Esophagus squamous epithelium (tissue), 5 donors: ENCODE measurements at regions not wholly inside any gene's neighbourhood (a gene's known extent, or its start where the extent isn't known, plus 50 kb on each side); places are given as distances from the start of the nearest gene placed in this dataset.

Source experiments
- DNase-seq: peaks from one replicate; lab custom pipeline; 2025; lab: John Stamatoyannopoulos, UW
- H3K27ac ChIP-seq, 4 donors: fragments of 200-600 bp; sonication (generic); one replicate each; pipeline ENCODE4 v1.5.1; 2016 to 2019; ENCODE audit warnings: mild to moderate bottlenecking in 1 of 4
- H3K27me3 ChIP-seq, 4 donors: fragments of 200-600 bp; sonication (generic); 1 replicate in 3 of 4; 2 replicates in 1 of 4; pipeline versions ENCODE4 v1.5.1 to v1.6.0; 2017 to 2021; ENCODE audit warnings: antibody characterized with exemption in 1 of 4
- H3K36me3 ChIP-seq, 3 donors: fragments of 200-600 bp; sonication (generic); one replicate each; pipeline ENCODE4 v1.5.1; 2016 to 2019
- H3K4me1 ChIP-seq, 3 donors: fragments of 200-600 bp; sonication (generic); one replicate each; pipeline ENCODE4 v1.5.1; 2017 to 2019
- H3K4me3 ChIP-seq, 4 donors: fragments of 200-600 bp; sonication (generic); 1 replicate in 3 of 4; 2 replicates in 1 of 4; pipeline ENCODE4 v1.5.1; 2016 to 2019; ENCODE audit warnings: mild to moderate bottlenecking in 2 of 4, moderate library complexity in 1 of 4
- H3K9me3 ChIP-seq, 3 donors: fragments of 200-600 bp; sonication (generic); one replicate each; pipeline ENCODE4 v1.5.1; 2016 to 2019
- CTCF ChIP-seq, 6 experiments: fragments of 450-650 bp in 4 of 6; fragments of 200-600 bp in 2 of 6; sonication (generic) in 2 of 6; IDR thresholded peaks; one replicate each; pipeline ENCODE4 v1.5.1; 2016 to 2019; ENCODE audit warnings: antibody characterized with exemption in 6 of 6, mild to moderate bottlenecking in 4 of 6, moderate library complexity in 4 of 6
- POLR2A ChIP-seq, 4 donors: fragments of 450-650 bp; IDR thresholded peaks; one replicate each; pipeline ENCODE4 v1.6.1; 2017; ENCODE audit warnings: antibody characterized with exemption in 4 of 4, mild to moderate bottlenecking in 4 of 4, moderate library complexity in 3 of 4
- WGBS, 2 donors: methylation state at CpG; one replicate each; pipeline ENCODE4 v1.1.5; 2018; 5-methylcytosine and 5-hydroxymethylcytosine counted together
- intact Hi-C: fragments of 100-400 bp; cut with DNase I; formaldehyde crosslinking; loops from one replicate; pipeline ENCODE4 v1.15.0; 2022
- donor health status: DM: yes; HTN: yes; CAD: no.

GRCh38 chr3:36257158-36257852, 123.0 kb upstream of the STAC start:
- 95 to 98% methylated on average over 3 of the region's 3 CpGs for WGBS, 2 donors
- Histone ChIP-seq H3K4me3 (no peak overlapping the region), H3K27ac (no peak overlapping the region), H3K36me3 (no peaks in the 10 kb centered on the region), H3K27me3 (no peaks in the 10 kb centered on the region), H3K4me1 (no peaks in the 10 kb centered on the region), H3K9me3 (no peaks in the 10 kb centered on the region)
- DNase-seq, result no peak
- TF ChIP-seq POLR2A (IDR thresholded peaks at IDR 0.05) (no peak), CTCF (IDR thresholded peaks at IDR 0.05) (no peak)
- intact Hi-C loops, result no loop called here

GRCh38 chr3:36258421-36258820, 121.9 kb upstream of the STAC start:
- DNase-seq, result no peak
- Histone ChIP-seq H3K27me3 (no peaks in the 10 kb centered on the region), H3K36me3 (no peaks in the 10 kb centered on the region), H3K9me3 (no peaks in the 10 kb centered on the region), H3K4me3 (no peak overlapping the region), H3K27ac (no peak overlapping the region), H3K4me1 (no peaks in the 10 kb centered on the region)
- 50 to 55% methylated on average over 1 of the region's 1 CpG for WGBS, 2 donors
- TF ChIP-seq CTCF (IDR thresholded peaks at IDR 0.05) (no peak), POLR2A (IDR thresholded peaks at IDR 0.05) (no peak)
- intact Hi-C loops, result no loop called here

- Histone ChIP-seq H3K36me3 (no peaks in the 10 kb centered on the region), H3K4me3 (no peak overlapping the region), H3K27ac (no peak overlapping the region), H3K4me1 (no peaks in the 10 kb centered on the region), H3K27me3 (no peaks in the 10 kb centered on the region), H3K9me3 (no peaks in the 10 kb centered on the region)
- 72 to 76% methylated on average over 3 of the region's 3 CpGs for WGBS, 2 donors
- intact Hi-C loops, result no loop called here
- no peak for DNase-seq
- TF ChIP-seq POLR2A (IDR thresholded peaks at IDR 0.05) (no peak), CTCF (IDR thresholded peaks at IDR 0.05) (no peak)
Measured at GRCh38 chr3:36259580-36259979, 120.7 kb upstream of the STAC start.

GRCh38 chr3:36269274-36269673, 111.0 kb upstream of the STAC start:
- Histone ChIP-seq H3K4me1 (no peaks in the 10 kb centered on the region), H3K27ac (no peak overlapping the region), H3K36me3 (no peaks in the 10 kb centered on the region), H3K4me3 (no peak overlapping the region), H3K9me3 (no peaks in the 10 kb centered on the region), H3K27me3 (no peaks in the 10 kb centered on the region)
- TF ChIP-seq CTCF (IDR thresholded peaks at IDR 0.05) (no peak), POLR2A (IDR thresholded peaks at IDR 0.05) (no peak)
- WGBS, 2 donors, result 60 to 63% methylated on average over 2 of the region's 2 CpGs
- DNase-seq, result no peak
- intact Hi-C loops, result no loop called here

- Histone ChIP-seq H3K36me3 (no peaks in the 10 kb centered on the region), H3K4me3 (no peak overlapping the region), H3K9me3 (no peaks in the 10 kb centered on the region), H3K27ac (no peak overlapping the region), H3K27me3 (no peaks in the 10 kb centered on the region), H3K4me1 (no peaks in the 10 kb centered on the region)
- 17 to 39% methylated on average over 3 of the region's 3 CpGs for WGBS, 2 donors
- DNase-seq, result no peak
- no peak for TF ChIP-seq POLR2A (IDR thresholded peaks at IDR 0.05)
- intact Hi-C loops, result no loop called here
Measured at GRCh38 chr3:36282766-36283165, 97.5 kb upstream of the STAC start.

- DNase-seq, result no peak
- Histone ChIP-seq H3K9me3 (no peaks in the 10 kb centered on the region), H3K4me3 (no peak overlapping the region), H3K36me3 (no peaks in the 10 kb centered on the region), H3K27me3 (no peaks in the 10 kb centered on the region), H3K27ac (no peak overlapping the region), H3K4me1 (peaks cover 0 to 5% (median 0%) of the 10 kb centered on the region in 3 donors)
- intact Hi-C loops, result no loop called here
- TF ChIP-seq CTCF (IDR thresholded peaks at IDR 0.05) (no peak), POLR2A (IDR thresholded peaks at IDR 0.05) (no peak)
Measured at GRCh38 chr3:36295296-36295695, 85.0 kb upstream of the STAC start.
